Glutamatergic neuron (in vitro differentiated cells): ENCODE measurements at regions not wholly inside any gene's neighbourhood (a gene's known extent, or its start where the extent isn't known, plus 50 kb on each side); places are given as distances from the start of the nearest gene placed in this dataset.

ENCODE experiments used
- DNase-seq: peaks from one replicate; pipeline ENCODE4 v3.0.0; 2022
- H3K27ac Mint-ChIP-seq: one replicate; pipeline ENCODE4 v1.8.0; 2020; ENCODE audit warnings: mild to moderate bottlenecking, mixed read lengths, inconsistent platforms; ENCODE audit not compliant: unreplicated experiment
- H3K27me3 Mint-ChIP-seq: one replicate; pipeline ENCODE4 v1.8.0; 2020; ENCODE audit warnings: mild to moderate bottlenecking, moderate library complexity, mixed read lengths, inconsistent platforms; ENCODE audit not compliant: unreplicated experiment
- H3K36me3 Mint-ChIP-seq: one replicate; pipeline ENCODE4 v1.8.0; 2020; ENCODE audit warnings: mild to moderate bottlenecking, mixed read lengths, inconsistent platforms; ENCODE audit not compliant: unreplicated experiment
- H3K4me1 Mint-ChIP-seq: one replicate; pipeline ENCODE4 v1.8.0; 2020; ENCODE audit warnings: mild to moderate bottlenecking, low read depth, mixed read lengths, inconsistent platforms; ENCODE audit not compliant: unreplicated experiment
- H3K4me3 Mint-ChIP-seq: one replicate; pipeline ENCODE4 v1.8.0; 2020; ENCODE audit warnings: mild to moderate bottlenecking, mixed read lengths, inconsistent platforms; ENCODE audit not compliant: unreplicated experiment
- H3K9me3 Mint-ChIP-seq: one replicate; pipeline ENCODE4 v1.8.0; 2020; ENCODE audit warnings: mild to moderate bottlenecking, moderate library complexity, mixed read lengths, inconsistent platforms; ENCODE audit not compliant: unreplicated experiment
- CTCF ChIP-seq: fragments of 200-600 bp; sonication (generic); IDR thresholded peaks from one replicate; pipeline ENCODE4 v1.5.0; 2021; ENCODE audit not compliant: partially characterized antibody, unreplicated experiment

- Mint-ChIP-seq H3K4me1 (peaks cover 43% of the 10 kb centered on the region), H3K27ac (peak overlapping the region; percentile 12), H3K4me3 (no peak overlapping the region), H3K9me3 (no peaks in the 10 kb centered on the region), H3K27me3 (peaks cover 13% of the 10 kb centered on the region), H3K36me3 (no peaks in the 10 kb centered on the region)
- no peak for TF ChIP-seq CTCF
- DNase-seq, result no peak
Observed at GRCh38 chr10:43854007-43854406, 205.3 kb upstream of the ZNF32 start.

- Mint-ChIP-seq H3K27me3 (peaks cover 13% of the 10 kb centered on the region), H3K4me3 (no peak overlapping the region), H3K9me3 (no peaks in the 10 kb centered on the region), H3K27ac (peak overlapping the region; percentile 43), H3K4me1 (peaks cover 43% of the 10 kb centered on the region), H3K36me3 (no peaks in the 10 kb centered on the region)
- TF ChIP-seq CTCF, result no peak
- no peak for DNase-seq
Observed at GRCh38 chr10:43853369-43853768, 204.7 kb upstream of the ZNF32 start.

- no peak for TF ChIP-seq CTCF
- Mint-ChIP-seq H3K9me3 (no peaks in the 10 kb centered on the region), H3K27ac (peak overlapping the region; percentile 4), H3K4me1 (peaks cover 43% of the 10 kb centered on the region), H3K27me3 (peaks cover 13% of the 10 kb centered on the region), H3K4me3 (no peak overlapping the region), H3K36me3 (no peaks in the 10 kb centered on the region)
- DNase-seq, result no peak
Observed at GRCh38 chr10:43852644-43853214, 204.0 kb upstream of the ZNF32 start.

GRCh38 chr10:43852149-43852548 lies 203.5 kb upstream of the ZNF32 start:
- DNase-seq, result no peak
- no peaks in the 10 kb centered on the region for H3K9me3 Mint-ChIP-seq
- H3K27me3 Mint-ChIP-seq, result peaks cover 13% of the 10 kb centered on the region
- H3K4me3 Mint-ChIP-seq, result no peak overlapping the region
- H3K36me3 Mint-ChIP-seq, result no peaks in the 10 kb centered on the region
- H3K27ac Mint-ChIP-seq, result no peak overlapping the region
- peaks cover 43% of the 10 kb centered on the region for H3K4me1 Mint-ChIP-seq
- no peak for TF ChIP-seq CTCF

- Mint-ChIP-seq H3K9me3 (no peaks in the 10 kb centered on the region), H3K4me1 (peaks cover 39% of the 10 kb centered on the region), H3K36me3 (no peaks in the 10 kb centered on the region), H3K4me3 (no peak overlapping the region), H3K27ac (no peak overlapping the region), H3K27me3 (peaks cover 13% of the 10 kb centered on the region)
- TF ChIP-seq CTCF, result no peak
- no peak for DNase-seq
Observed at GRCh38 chr10:43851030-43851429, 202.3 kb upstream of the ZNF32 start.
